ENCODE measurements at regions not wholly inside any gene's neighbourhood (a gene's known extent, or its start where the extent isn't known, plus 50 kb on each side); places are given as distances from the start of the nearest gene placed in this dataset.

GRCh38 chr16:13436641-13437412, 483.1 kb upstream of the ERCC4 start:
- no peak overlapping the region for H3K4me3 ChIP-seq (replicated peaks in 1 of 3; ENCODE audit: low read depth in 2 of 3, low read length in 3 of 3)
- H3K4me2 ChIP-seq (replicated peaks; ENCODE audit: extremely low read depth, low read length, poor library complexity, severe bottlenecking) = no peak overlapping the region

GRCh38 chr16:13437413-13437795, 482.6 kb upstream of the ERCC4 start:
- H3K4me1 Mint-ChIP-seq = no peaks in the 10 kb centered on the region
- Histone ChIP-seq H3K4me2 (replicated peaks; ENCODE audit: extremely low read depth, low read length, poor library complexity, severe bottlenecking) (no peak overlapping the region), H3K4me3 (replicated peaks in 1 of 3; ENCODE audit: low read depth in 2 of 3, low read length in 3 of 3) (no peak overlapping the region), H4K20me1 (ENCODE audit: insufficient read depth, low read length) (no peaks in the 10 kb centered on the region), H3K27ac (ENCODE audit: low read depth in 1 of 2, low read length in 2 of 2) (no peak overlapping the region), H3K36me3 (replicated peaks in 1 of 2; ENCODE audit: control insufficient read depth in 1 of 2, insufficient read depth in 2 of 2, low read length in 2 of 2) (no peaks in the 10 kb centered on the region), H3K4me1 (ENCODE audit: control insufficient read depth in 1 of 2, insufficient read depth in 2 of 2, low read length in 2 of 2) (no peaks in the 10 kb centered on the region), H3K27me3 (ENCODE audit: control insufficient read depth in 2 of 2, insufficient read depth in 2 of 2, low read length in 2 of 2) (no peaks in the 10 kb centered on the region), H3K9ac (ENCODE audit: insufficient read depth, low read length, poor library complexity, severe bottlenecking) (no peak overlapping the region), H3K9me3 (replicated peaks in 1 of 2; ENCODE audit: control insufficient read depth in 1 of 2, insufficient read depth in 1 of 2, low read length in 2 of 2) (no peaks in the 10 kb centered on the region), H2AFZ (ENCODE audit: insufficient read depth, low read depth, low read length, poor library complexity, severe bottlenecking) (no peak overlapping the region), H3K79me2 (ENCODE audit: insufficient read depth, low read length) (no peaks in the 10 kb centered on the region)
- intact Hi-C loops (cut with micrococcal nuclease) = no loop called here
- no peak overlapping the region for H3K27ac Mint-ChIP-seq
- H3K36me3 Mint-ChIP-seq = no peaks in the 10 kb centered on the region
- H3K27me3 Mint-ChIP-seq (ENCODE audit: low read depth in 3 of 3) = no peaks in the 10 kb centered on the region
- no peak for TF ChIP-seq CTCF (IDR thresholded peaks at IDR 0.05)
- H3K4me3 Mint-ChIP-seq = no peak overlapping the region
- 93% methylated on average over 3 of the region's 5 CpGs for WGBS (ENCODE audit: insufficient coverage)
- DNase-seq = no peak
- H3K9me3 Mint-ChIP-seq = peaks cover 0 to 10% (median 2%) of the 10 kb centered on the region in 7 donors

More at GRCh38 chr16:13436641-13437412, 483.1 kb upstream of the ERCC4 start:
- H3K4me1 Mint-ChIP-seq = no peaks in the 10 kb centered on the region
- no peaks in the 10 kb centered on the region for H3K27me3 ChIP-seq (ENCODE audit: control insufficient read depth in 2 of 2, insufficient read depth in 2 of 2, low read length in 2 of 2)
- H3K36me3 ChIP-seq (replicated peaks in 1 of 2; ENCODE audit: control insufficient read depth in 1 of 2, insufficient read depth in 2 of 2, low read length in 2 of 2) = no peaks in the 10 kb centered on the region
- H3K4me1 ChIP-seq (ENCODE audit: control insufficient read depth in 1 of 2, insufficient read depth in 2 of 2, low read length in 2 of 2) = no peaks in the 10 kb centered on the region
- H3K27ac Mint-ChIP-seq = no peak overlapping the region
- H2AFZ ChIP-seq (ENCODE audit: insufficient read depth, low read depth, low read length, poor library complexity, severe bottlenecking) = no peak overlapping the region
- H3K27ac ChIP-seq (ENCODE audit: low read depth in 1 of 2, low read length in 2 of 2) = no peak overlapping the region
- H3K4me3 Mint-ChIP-seq = no peak overlapping the region
- H3K9me3 Mint-ChIP-seq = peaks cover 0 to 10% (median 2%) of the 10 kb centered on the region in 7 donors
- no peaks in the 10 kb centered on the region for H3K79me2 ChIP-seq (ENCODE audit: insufficient read depth, low read length)
- 44% methylated on average over 6 of the region's 8 CpGs for WGBS (ENCODE audit: insufficient coverage)
- no peaks in the 10 kb centered on the region for H3K9me3 ChIP-seq (replicated peaks in 1 of 2; ENCODE audit: control insufficient read depth in 1 of 2, insufficient read depth in 1 of 2, low read length in 2 of 2)
- no peaks in the 10 kb centered on the region for H3K27me3 Mint-ChIP-seq (ENCODE audit: low read depth in 3 of 3)
- no peaks in the 10 kb centered on the region for H4K20me1 ChIP-seq (ENCODE audit: insufficient read depth, low read length)
- H3K36me3 Mint-ChIP-seq = no peaks in the 10 kb centered on the region
- no peak overlapping the region for H3K9ac ChIP-seq (ENCODE audit: insufficient read depth, low read length, poor library complexity, severe bottlenecking)
- intact Hi-C loops (cut with micrococcal nuclease) = no loop called here
- TF ChIP-seq CTCF (IDR thresholded peaks at IDR 0.05) = no peak
- no peak for DNase-seq

All from CD14-positive monocyte (primary cell).